GM20000 (cell line): ENCODE measurements at regions not wholly inside any gene's neighbourhood (a gene's known extent, or its start where the extent isn't known, plus 50 kb on each side); places are given as distances from the start of the nearest gene placed in this dataset.

ENCODE experiments used
- DNase-seq: peaks from one replicate; pipeline ENCODE4 v3.0.0; 2012; ENCODE audit warnings: low spot score
- CTCF ChIP-seq: IDR thresholded peaks from 2 replicates; pipeline ENCODE4 v1.5.1; 2012; ENCODE audit warnings: mild to moderate bottlenecking, control low read depth; ENCODE audit errors: extremely low read depth, missing control alignments

DNA sequence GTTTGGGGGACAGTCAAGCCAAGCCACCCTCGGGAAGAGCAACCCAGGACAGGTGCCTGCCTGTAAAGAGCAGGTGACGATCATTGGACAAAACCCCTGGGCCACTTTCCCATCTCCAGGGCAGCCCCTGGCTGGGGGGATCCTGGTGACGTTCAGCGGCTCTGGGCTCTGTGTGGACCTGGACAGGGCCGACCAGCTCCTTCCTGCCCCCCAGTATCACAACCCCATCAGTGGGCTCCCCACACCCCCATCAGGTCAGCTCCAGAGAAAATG lies 57.3 kb upstream of the ASAP2 start:
- TF ChIP-seq CTCF: no peak
- no peak for DNase-seq

GRCh38 chr2:9146646-9147045 lies 60.0 kb upstream of the ASAP2 start:
- DNase-seq: no peak
- no peak for TF ChIP-seq CTCF

DNA sequence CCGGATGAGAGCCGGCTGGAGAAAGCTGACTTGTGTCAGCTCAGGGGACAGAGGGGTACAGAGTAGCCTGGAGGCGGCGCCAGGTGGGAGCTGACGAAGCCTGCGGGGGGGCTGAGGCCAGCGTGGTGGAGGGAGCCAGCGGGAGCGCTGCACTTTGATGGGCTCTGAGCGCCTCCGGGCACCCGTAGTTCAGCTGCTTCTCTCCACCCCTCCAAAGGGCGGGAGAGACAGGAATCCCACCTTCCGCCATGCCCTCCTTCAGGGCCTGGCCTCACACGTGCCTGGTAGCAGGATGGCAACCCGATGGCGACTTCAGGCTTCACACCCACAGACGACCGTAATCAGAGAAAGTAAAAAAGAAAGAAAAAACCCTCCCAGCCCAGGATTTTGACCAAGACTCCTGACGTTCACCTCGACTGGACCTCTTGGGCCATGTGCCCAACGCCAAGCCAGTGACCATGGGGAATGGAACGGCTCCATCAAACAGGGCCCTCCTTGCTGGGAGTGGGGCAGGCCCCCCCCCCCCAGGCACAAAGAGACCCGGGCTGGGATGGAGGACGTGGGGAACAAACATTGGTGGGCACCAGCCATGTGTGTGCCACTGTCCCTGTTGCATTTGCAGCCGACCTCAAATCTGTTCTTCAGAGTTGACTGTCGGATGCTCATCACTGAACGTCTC lies 60.7 kb upstream of the ASAP2 start:
- no peak for DNase-seq
- no peak for TF ChIP-seq CTCF

DNA sequence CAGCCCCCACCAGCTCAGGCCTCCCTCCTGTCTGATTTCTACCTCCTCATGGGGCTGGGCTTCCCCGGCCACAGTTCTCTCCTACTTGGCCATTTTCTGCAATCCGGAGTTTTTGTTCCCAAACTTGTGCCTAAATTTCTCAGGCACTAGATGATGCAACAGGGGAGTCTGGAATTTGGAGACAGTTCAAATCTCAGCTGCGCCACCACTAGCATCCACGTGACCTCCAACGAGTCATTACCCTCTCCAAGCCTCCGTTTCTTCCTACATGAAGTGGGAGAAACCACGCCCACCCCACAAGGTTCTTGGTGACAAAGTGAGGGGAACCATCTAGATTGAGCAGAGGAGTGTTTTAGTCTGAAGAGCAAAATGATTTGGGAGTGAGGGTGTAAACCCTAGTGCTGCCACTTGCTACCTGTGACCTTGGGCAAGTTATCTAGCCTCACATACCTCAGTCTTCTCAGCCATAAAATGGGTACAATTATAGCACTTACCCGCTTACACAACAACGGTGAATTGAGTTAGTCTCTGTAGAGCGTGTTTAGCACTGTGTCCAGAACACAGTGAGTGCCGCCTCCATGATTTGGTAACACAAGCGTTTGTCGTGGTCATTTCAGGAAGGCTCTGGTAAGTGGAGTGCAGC lies 61.4 kb upstream of the ASAP2 start:
- no peak for TF ChIP-seq CTCF
- no peak for DNase-seq

DNA sequence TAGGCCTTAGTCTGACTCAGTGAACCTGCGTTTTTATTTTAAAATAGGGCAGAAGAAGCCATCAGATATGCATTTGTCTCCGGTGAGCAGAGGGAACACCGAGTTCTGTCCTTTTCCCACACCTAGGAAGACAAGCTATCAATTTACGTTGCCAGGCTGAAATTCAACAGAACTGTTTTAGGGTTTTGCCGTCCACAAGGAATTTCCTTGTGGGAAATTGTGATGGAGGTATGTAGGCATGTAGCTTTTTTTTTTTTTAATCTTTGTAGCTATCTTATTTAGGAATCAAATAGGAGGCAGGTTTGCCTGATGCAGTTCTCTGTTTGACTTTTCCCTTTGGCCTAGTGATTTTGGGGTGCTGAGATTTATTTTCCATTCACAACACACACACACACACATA lies 62.0 kb upstream of the ASAP2 start:
- no peak for DNase-seq
- no peak for TF ChIP-seq CTCF

DNA sequence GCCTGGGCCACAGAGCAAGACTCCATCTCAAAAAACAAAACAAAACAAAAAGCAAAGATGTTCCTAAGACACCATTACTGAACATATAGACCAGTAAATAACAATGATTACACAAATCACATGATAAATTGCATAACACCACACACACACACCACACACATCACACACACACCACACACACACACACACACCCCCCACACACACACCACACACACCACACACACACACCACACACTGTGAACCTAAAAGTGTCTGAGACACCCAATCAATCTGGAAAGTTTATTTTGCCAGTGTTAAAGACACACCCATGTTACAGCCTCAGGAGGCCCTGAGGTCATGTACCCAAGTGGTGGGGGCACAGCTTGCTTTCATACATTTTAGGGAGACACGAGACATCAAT lies 62.6 kb upstream of the ASAP2 start:
- TF ChIP-seq CTCF: no peak
- no peak for DNase-seq

DNA sequence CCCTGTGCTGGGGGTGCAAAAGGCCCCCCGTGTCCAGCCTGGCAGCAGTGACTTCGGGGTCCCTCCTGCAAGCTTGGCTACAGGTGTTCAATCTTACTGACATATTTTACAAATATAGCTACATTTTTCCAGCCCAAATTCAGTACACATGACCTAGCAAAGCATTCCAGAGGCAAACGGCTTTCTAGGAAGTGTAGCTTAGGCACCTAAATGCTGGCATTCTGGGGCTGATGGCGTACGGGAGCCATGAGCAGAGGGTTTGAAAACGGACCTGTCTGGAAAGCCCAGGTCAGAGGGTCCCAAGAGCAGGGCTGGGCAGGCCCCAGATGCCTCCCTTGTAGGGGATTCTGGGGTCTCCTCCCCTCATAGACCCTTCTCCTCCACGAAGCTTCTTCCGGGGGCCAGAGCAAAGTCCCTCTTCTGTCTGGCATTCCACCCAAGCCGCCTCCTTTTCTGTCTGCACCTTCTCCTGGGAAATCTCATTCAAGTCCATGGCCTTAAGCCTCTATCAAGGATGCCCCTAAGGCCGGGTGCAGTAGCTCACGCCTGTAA lies 63.3 kb upstream of the ASAP2 start:
- no peak for TF ChIP-seq CTCF
- no peak for DNase-seq
